Right forelimb (tissue), 1 donor: ENCODE measurements at regions not wholly inside any gene's neighbourhood (a gene's known extent, or its start where the extent isn't known, plus 50 kb on each side); places are given as distances from the start of the nearest gene placed in this dataset.

Source experiments
- DNase-seq: peaks from one replicate; pipeline ENCODE4 v3.0.0-alpha.2; 2018

DNA sequence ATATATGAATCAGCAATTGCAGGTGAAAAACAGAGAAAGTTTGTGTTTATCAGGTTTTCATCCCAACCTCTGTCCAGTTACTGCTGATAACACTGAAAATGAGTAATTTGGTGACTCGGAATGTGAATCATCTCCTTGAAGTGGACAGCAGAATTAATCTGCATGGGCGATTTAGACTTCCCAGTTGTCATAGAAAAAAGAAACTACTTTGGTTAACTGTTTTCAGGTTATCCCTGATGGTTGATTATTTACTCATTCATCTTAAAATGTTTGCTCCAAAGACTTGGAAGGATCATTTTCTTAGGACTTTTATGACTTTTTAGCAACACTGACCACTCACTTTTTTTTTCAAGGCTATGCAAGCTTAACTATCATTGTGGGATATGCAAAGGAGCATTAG lies 504.1 kb upstream of the ANKRD30A start:
- DNase-seq: no peak

DNA sequence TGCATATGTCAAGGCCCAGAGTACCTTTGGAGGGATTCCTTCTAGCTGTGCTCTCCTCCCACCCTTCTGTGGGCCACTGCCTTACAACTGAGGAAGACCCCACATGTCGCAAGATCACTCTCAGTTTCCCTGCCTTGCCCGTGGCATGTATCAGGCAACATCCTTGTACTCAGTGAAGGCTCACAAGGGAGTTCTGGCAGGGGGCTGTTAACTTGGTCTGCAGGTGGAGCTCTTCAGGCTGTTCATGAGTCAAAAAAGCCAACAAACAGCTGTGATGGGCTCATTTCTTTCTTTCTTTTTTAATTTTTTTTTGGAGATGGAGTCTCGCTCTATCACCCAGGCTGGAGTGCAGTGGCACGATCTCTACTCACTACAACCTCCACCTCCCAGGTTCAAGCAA lies 513.0 kb upstream of the ANKRD30A start:
- no peak for DNase-seq

DNA sequence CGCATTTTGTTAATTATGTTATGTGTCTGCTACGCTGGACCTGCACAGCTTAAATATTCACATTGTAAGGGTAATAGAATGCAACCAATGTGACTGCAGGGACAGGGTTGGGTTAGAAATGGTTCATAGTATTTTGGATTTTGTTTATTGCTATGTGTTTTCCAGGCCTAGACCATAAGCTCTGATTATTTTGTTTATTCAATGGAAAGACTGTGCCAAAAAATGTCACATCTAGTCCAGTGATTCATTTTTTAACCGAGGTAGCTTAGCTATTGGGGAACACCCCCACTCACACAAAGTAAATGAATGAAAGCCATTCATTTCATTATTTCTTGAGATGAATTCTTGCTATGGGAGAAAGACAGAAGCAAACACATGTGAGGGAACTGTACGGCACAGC lies 516.5 kb upstream of the ANKRD30A start:
- no peak for DNase-seq

GRCh38 chr10:36608251-36608650 lies 517.1 kb upstream of the ANKRD30A start:
- DNase-seq: no peak

- no peak for DNase-seq
Observed at GRCh38 chr10:36606234-36606839, 519.1 kb upstream of the ANKRD30A start.

DNA sequence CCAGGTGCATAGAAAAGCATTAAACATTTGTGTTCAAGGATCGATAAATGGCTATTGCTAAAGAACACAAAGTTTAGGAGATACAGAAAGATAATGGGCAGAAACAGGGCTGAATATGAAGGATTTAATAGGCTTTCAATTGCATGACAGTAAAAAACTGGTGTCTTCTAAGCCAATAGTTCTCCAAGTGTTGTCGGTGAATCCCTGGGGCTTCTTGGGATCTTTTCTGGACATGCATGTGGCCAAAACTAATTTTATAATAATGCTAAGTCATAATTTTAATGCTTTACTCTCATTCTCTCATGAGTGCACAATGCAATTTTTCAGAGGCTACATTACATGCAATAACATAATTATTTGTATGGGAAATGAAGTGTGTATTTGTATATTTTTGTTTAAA lies 521.1 kb upstream of the ANKRD30A start:
- no peak for DNase-seq

GRCh38 chr10:36603688-36604087 lies 521.7 kb upstream of the ANKRD30A start:
- no peak for DNase-seq

- no peak for DNase-seq
Observed at GRCh38 chr10:36602374-36602773, 523.0 kb upstream of the ANKRD30A start.

DNA sequence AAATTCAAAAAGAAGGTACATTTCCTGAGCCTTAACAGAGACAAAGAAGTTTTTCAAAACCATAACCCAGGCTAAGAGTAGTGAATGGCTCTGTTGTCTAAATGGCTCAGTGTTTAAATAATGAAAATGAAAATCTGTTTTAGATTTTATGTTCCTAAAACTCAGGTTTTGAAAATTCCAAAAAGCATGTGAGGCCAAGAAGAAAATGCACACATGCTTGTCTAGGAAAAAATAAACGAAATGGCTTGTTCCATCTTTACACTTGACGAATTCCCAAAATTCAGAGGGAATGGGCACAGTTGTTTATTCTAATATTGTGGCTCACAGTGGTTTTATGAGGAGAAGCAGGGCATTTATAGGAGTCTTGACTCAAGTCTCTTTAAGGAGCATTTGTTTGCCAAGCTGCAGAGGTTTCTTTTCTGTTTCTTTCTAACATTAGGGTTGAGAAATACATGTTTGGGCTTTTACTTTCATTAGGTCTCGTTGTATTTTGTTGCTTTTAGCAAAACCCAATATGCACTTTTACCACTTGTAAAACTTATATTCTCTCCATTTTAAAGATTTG lies 527.6 kb upstream of the ANKRD30A start:
- no peak for DNase-seq

GRCh38 chr10:36592964-36593363 lies 532.4 kb upstream of the ANKRD30A start:
- no peak for DNase-seq

GRCh38 chr10:36591436-36591835 lies 534.0 kb upstream of the ANKRD30A start:
- DNase-seq: no peak

GRCh38 chr10:36583690-36584089 lies 541.7 kb upstream of the ANKRD30A start:
- DNase-seq: no peak

- no peak for DNase-seq
Observed at GRCh38 chr10:36581237-36581636, 544.2 kb upstream of the ANKRD30A start.

DNA sequence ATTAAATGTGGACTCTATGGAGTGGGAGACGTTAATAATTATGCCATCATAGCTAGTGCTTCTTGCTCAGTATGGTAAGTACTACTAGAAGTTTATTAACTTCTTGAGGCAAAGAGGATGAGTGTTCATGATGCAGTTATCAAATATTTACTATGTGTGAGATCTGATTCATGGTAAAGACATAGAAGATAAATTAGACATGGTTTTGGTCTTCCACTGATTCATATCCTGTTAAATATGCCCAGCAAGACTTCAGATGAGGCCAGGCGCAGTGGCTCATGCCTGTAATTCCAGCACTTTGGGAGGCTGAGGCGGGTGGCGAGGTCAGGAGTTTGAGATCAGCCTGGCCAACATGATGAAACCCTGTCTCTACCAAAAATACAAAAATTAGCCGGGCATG lies 547.1 kb upstream of the ANKRD30A start:
- DNase-seq: no peak

- no peak for DNase-seq
Observed at GRCh38 chr10:36577126-36577525, 548.3 kb upstream of the ANKRD30A start.

DNA sequence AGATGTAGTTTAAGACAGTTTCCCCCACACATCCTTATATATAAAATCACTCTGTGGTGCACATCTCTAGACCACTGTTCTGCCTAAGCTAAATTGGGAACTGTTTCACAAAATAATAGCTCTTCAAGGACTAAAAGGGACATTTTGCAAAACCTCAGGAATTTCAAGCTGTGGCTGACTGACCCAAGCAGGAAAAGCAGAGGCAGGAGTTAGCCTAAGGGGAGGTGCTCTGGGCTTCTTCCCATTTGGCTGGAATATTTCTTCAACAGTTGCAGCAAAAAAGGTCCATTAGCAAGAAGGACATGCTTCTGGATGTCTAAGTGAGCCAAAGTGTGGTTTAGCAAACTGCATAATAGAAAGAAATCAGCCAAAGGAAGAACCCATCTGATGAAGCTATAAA lies 551.2 kb upstream of the ANKRD30A start:
- peak; percentile 52 for DNase-seq

DNA sequence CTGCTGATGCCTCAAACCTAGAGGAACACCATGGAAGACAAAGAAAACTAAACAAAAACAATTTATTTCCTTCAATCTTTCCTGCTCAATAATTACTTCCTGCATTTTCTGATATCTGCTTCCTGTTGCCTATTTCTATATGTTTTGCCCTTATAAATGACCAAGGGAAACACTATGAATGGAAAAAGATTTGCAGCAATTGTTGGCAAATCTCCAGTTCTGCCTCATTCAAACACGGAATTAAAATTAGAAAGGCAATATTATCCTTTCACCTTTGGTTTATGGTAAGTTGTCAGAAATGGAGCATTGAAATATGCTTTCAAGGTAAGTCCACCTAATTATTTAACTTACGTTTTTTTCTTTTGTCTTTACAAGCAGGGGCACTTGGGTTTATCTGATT lies 552.2 kb upstream of the ANKRD30A start:
- no peak for DNase-seq

- DNase-seq: no peak
Observed at GRCh38 chr10:36564433-36564832, 561.0 kb upstream of the ANKRD30A start.

GRCh38 chr10:36559412-36560400 lies 565.7 kb upstream of the ANKRD30A start:
- no peak for DNase-seq

DNA sequence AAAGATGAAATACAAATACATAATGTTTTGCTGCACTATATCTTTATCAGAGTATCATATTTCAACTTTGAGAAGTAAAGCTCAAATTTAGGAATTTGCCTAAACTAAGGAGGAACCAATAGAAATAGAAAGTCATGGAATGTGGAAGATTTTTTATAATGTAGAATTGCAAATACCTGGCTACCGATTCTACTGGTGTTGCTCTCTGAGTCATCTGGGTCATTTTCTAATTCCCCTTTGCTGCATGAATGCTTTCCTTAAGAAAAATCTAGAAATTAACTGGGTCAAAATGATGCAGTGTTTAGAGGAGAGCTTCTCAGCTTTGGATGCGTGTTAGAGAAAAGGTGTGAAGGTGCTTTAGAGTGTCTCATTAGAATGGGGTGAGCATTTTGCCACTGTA lies 568.9 kb upstream of the ANKRD30A start:
- no peak for DNase-seq

DNA sequence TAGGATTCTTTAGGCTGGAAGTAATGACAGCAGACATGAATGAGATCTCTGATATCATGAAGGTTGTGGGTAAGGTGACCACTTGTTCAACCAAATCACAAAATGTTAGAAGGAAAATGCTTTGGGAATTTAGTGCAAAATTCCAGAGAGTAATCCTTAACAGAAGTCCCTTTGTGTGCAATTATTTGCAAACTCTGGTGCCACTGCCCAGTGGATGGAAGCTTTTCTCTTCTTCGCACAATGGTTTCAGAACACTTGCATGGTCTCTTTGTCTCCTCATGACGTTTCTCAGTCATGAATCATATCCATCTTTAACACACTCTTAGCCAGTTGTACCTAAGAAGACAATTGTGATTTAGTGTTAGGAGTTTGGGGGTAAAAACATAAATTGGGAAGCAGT lies 570.4 kb upstream of the ANKRD30A start:
- no peak for DNase-seq

GRCh38 chr10:36547965-36548364 lies 577.4 kb upstream of the ANKRD30A start:
- DNase-seq: no peak

DNA sequence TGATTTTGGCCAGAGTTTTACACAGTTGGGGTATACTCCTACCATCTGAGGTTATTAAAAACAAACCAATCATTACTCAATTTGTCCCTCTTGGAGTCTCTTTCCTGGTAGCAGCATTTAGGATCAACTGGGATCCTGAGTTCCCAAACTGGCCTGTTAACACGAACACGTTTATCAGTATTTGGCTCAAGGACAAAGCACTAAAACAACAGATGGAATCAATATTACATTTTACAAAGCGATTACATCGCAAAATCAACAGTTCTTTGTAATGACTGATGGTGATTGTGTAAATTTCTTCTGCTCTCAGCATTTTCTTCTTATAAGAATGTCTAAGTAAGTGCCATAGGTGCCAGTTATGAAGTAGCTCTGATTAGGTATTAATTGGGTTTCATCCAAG lies 582.9 kb upstream of the ANKRD30A start:
- DNase-seq: no peak

DNA sequence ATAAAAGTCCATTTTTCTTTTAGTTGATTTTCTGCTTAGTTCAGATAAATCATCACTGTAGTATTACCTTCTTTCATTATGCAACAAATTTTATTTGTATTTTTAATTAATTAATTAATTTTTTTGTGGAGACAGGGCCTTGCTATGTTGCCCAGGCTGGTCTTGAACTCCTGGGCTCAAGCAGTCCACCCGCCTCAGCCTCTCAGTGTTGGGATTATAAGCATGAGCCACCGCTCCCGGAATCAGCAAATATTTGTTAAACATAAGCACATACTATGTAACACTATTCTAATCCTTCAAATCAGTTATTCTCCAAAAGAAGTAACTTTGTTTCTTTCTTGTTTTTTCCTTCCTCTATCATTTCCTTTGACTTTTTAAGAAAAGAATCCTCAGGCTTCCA lies 584.8 kb upstream of the ANKRD30A start:
- DNase-seq: no peak
